WTC11 (cell line): ENCODE measurements at regions not wholly inside any gene's neighbourhood (a gene's known extent, or its start where the extent isn't known, plus 50 kb on each side); places are given as distances from the start of the nearest gene placed in this dataset.

Experiments used
- CTCF ChIP-seq: fragments of 200-600 bp; IDR thresholded peaks from 2 replicates; pipeline ENCODE4 v1.8.0; 2022; ENCODE audit warnings: antibody characterized with exemption
- ESRRA ChIP-seq: sonication (generic); formaldehyde crosslinking; IDR thresholded peaks from 2 replicates; pipeline ENCODE4 v1.8.1; 2022; ENCODE audit warnings: mild to moderate bottlenecking, missing genetic modification reagents, borderline replicate concordance
- NFE2L1 ChIP-seq: sonication (generic); formaldehyde crosslinking; IDR thresholded peaks from 2 replicates; pipeline ENCODE4 v1.8.1; 2023; ENCODE audit warnings: missing genetic modification reagents
- PREB ChIP-seq: sonication (generic); formaldehyde crosslinking; IDR thresholded peaks from 2 replicates; pipeline ENCODE4 v1.8.1; 2022; ENCODE audit warnings: mild to moderate bottlenecking, missing genetic modification reagents, moderate library complexity, borderline replicate concordance
- ZNF396 ChIP-seq: fragments of 250-450 bp; sonication (Bioruptor Pico); IDR thresholded peaks from 2 replicates; pipeline ENCODE4 v1.8.0; 2021; ENCODE audit warnings: mild to moderate bottlenecking, moderate library complexity, borderline replicate concordance

GRCh38 chr21:15139898-15140297 is 75.1 kb upstream of the NRIP1 start:
- TF ChIP-seq CTCF, result no peak
- TF ChIP-seq NFE2L1 (CRISPR knock-in tag), result no peak
- TF ChIP-seq ESRRA, result no peak
- no peak for TF ChIP-seq PREB (CRISPR knock-in tag)
- no peak for TF ChIP-seq ZNF396
